22Rv1 (cell line): ENCODE measurements at regions not wholly inside any gene's neighbourhood (a gene's known extent, or its start where the extent isn't known, plus 50 kb on each side); places are given as distances from the start of the nearest gene placed in this dataset.

ENCODE experiments used
- ZFX ChIP-seq: fragments of 450-650 bp; IDR thresholded peaks from 2 replicates; pipeline ENCODE4 v1.6.1; 2017; ENCODE audit warnings: antibody characterized with exemption, borderline replicate concordance
- TF ChIP-seq, protein P1 (sequence below): fragments of 450-650 bp; IDR thresholded peaks from 2 replicates; pipeline ENCODE4 v1.5.1; 2017; ENCODE audit warnings: mild to moderate bottlenecking

- TF ChIP-seq, protein P1, sequence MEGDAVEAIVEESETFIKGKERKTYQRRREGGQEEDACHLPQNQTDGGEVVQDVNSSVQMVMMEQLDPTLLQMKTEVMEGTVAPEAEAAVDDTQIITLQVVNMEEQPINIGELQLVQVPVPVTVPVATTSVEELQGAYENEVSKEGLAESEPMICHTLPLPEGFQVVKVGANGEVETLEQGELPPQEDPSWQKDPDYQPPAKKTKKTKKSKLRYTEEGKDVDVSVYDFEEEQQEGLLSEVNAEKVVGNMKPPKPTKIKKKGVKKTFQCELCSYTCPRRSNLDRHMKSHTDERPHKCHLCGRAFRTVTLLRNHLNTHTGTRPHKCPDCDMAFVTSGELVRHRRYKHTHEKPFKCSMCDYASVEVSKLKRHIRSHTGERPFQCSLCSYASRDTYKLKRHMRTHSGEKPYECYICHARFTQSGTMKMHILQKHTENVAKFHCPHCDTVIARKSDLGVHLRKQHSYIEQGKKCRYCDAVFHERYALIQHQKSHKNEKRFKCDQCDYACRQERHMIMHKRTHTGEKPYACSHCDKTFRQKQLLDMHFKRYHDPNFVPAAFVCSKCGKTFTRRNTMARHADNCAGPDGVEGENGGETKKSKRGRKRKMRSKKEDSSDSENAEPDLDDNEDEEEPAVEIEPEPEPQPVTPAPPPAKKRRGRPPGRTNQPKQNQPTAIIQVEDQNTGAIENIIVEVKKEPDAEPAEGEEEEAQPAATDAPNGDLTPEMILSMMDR = no peak
- no peak for TF ChIP-seq ZFX
Measured at GRCh38 chr21:14903172-14903865, 161.5 kb downstream of the NRIP1 start.
